Natural killer cell (primary cell): ENCODE measurements at regions not wholly inside any gene's neighbourhood (a gene's known extent, or its start where the extent isn't known, plus 50 kb on each side); places are given as distances from the start of the nearest gene placed in this dataset.

Source experiments
- ATAC-seq, 3 donors: fragments of 150-1000 bp in 2 of 3; fragments of 200-7000 bp in 1 of 3; cut with Tn5 transposase; 1 replicate in 1 of 3; 2 replicates in 2 of 3; pipeline ENCODE4 v1.10.0; 2021; ENCODE audit warnings: mild to moderate bottlenecking in 2 of 3, moderate library complexity in 2 of 3
- DNase-seq, 2 donors: peaks; one replicate each; pipeline versions ENCODE4 v3.0.0 to v3.0.0-alpha.2; 2013 to 2021; ENCODE audit warnings: mixed read lengths in 1 of 2
- H3K27ac ChIP-seq: one replicate; pipeline ENCODE4 v1.5.1; 2013; ENCODE audit warnings: mild to moderate bottlenecking, low read length
- H3K27me3 ChIP-seq: one replicate; pipeline ENCODE4 v1.6.1; 2013; ENCODE audit warnings: low read length; ENCODE audit not compliant: control insufficient read depth, insufficient read depth
- H3K36me3 ChIP-seq: one replicate; pipeline ENCODE4 v1.6.1; 2013; ENCODE audit warnings: low read length; ENCODE audit not compliant: control insufficient read depth, insufficient read depth
- H3K4me1 ChIP-seq: one replicate; pipeline ENCODE4 v1.6.1; 2013; ENCODE audit warnings: low read length; ENCODE audit not compliant: control insufficient read depth, insufficient read depth
- H3K4me3 ChIP-seq: one replicate; pipeline ENCODE4 v1.5.1; 2013; ENCODE audit warnings: low read length
- H3K9me3 ChIP-seq: one replicate; pipeline ENCODE4 v1.6.1; 2013; ENCODE audit warnings: low read length; ENCODE audit not compliant: control insufficient read depth, insufficient read depth
- H3K27ac Mint-ChIP-seq, 2 donors: one replicate each; pipeline ENCODE4 v1.8.0; 2022; ENCODE audit warnings: mild to moderate bottlenecking in 2 of 2, mixed read lengths in 2 of 2, moderate library complexity in 1 of 2
- H3K27me3 Mint-ChIP-seq, 2 donors: one replicate each; pipeline ENCODE4 v1.8.0; 2022; ENCODE audit warnings: low read depth in 2 of 2, mixed read lengths in 2 of 2
- H3K36me3 Mint-ChIP-seq: one replicate; pipeline ENCODE4 v1.8.0; 2022; ENCODE audit warnings: mixed read lengths
- H3K4me1 Mint-ChIP-seq, 2 donors: one replicate each; pipeline ENCODE4 v1.8.0; 2022; ENCODE audit warnings: mixed read lengths in 2 of 2
- H3K4me3 Mint-ChIP-seq: one replicate; pipeline ENCODE4 v1.8.0; 2022; ENCODE audit warnings: mild to moderate bottlenecking, moderate library complexity, mixed read lengths
- H3K9me3 Mint-ChIP-seq, 2 donors: one replicate each; pipeline ENCODE4 v1.8.0; 2022; ENCODE audit warnings: mixed read lengths in 2 of 2
- WGBS: methylation state at CpG from one replicate; pipeline ENCODE4 v1.1.7; 2013; ENCODE audit warnings: missing lambda C conversion rate; ENCODE audit not compliant: insufficient coverage; 5-methylcytosine and 5-hydroxymethylcytosine counted together
- intact Hi-C: fragments of 100-400 bp; cut with micrococcal nuclease; formaldehyde crosslinking; loops from one replicate; pipeline ENCODE4 v1.14.2; 2022
- TF ChIP-seq, protein P1 (sequence below): fragments of 200-600 bp; IDR thresholded peaks from one replicate; pipeline ENCODE4 v1.8.0; 2022; ENCODE audit warnings: antibody characterized with exemption

GRCh38 chr1:98253145-98253544 is 332.3 kb upstream of the DPYD start:
- TF ChIP-seq, protein P1, sequence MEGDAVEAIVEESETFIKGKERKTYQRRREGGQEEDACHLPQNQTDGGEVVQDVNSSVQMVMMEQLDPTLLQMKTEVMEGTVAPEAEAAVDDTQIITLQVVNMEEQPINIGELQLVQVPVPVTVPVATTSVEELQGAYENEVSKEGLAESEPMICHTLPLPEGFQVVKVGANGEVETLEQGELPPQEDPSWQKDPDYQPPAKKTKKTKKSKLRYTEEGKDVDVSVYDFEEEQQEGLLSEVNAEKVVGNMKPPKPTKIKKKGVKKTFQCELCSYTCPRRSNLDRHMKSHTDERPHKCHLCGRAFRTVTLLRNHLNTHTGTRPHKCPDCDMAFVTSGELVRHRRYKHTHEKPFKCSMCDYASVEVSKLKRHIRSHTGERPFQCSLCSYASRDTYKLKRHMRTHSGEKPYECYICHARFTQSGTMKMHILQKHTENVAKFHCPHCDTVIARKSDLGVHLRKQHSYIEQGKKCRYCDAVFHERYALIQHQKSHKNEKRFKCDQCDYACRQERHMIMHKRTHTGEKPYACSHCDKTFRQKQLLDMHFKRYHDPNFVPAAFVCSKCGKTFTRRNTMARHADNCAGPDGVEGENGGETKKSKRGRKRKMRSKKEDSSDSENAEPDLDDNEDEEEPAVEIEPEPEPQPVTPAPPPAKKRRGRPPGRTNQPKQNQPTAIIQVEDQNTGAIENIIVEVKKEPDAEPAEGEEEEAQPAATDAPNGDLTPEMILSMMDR = no peak
- H3K27me3 ChIP-seq = no peaks in the 10 kb centered on the region
- H3K4me1 Mint-ChIP-seq = no peaks in the 10 kb centered on the region
- no peaks in the 10 kb centered on the region for H3K27me3 Mint-ChIP-seq
- no peak overlapping the region for H3K4me3 ChIP-seq
- 96% methylated on average over 3 of the region's 3 CpGs for WGBS
- no peak for ATAC-seq
- H3K9me3 ChIP-seq = no peaks in the 10 kb centered on the region
- no peak overlapping the region for H3K27ac Mint-ChIP-seq
- intact Hi-C loops = no loop called here
- H3K36me3 ChIP-seq = no peaks in the 10 kb centered on the region
- DNase-seq = no peak
- H3K27ac ChIP-seq = no peak overlapping the region
- no peaks in the 10 kb centered on the region for H3K36me3 Mint-ChIP-seq
- H3K4me3 Mint-ChIP-seq = no peak overlapping the region
- peaks cover 2 to 4% of the 10 kb centered on the region in 2 donors for H3K9me3 Mint-ChIP-seq
- no peaks in the 10 kb centered on the region for H3K4me1 ChIP-seq

DNA sequence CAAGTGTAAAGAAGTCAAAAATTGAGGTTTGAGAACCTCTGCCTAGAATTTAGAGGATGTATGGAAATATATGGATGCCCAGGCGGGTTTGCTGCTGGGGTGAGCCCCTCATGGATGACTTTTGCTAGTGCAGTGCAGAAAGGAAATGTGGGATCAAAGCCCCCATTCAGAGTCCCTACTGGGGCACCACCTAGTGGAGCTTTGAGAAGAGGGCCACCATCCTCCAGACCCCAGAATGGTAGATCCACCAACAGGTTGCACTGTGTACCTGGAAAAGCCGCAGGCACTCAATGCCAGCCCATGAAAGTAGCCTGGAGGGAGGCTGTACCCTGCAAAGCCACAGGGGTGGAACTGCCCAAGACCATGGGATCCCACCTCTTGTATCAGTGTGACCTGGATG is 330.7 kb upstream of the DPYD start:
- no peaks in the 10 kb centered on the region for H3K27me3 Mint-ChIP-seq
- H3K4me1 Mint-ChIP-seq = no peaks in the 10 kb centered on the region
- Histone ChIP-seq H3K4me3 (no peak overlapping the region), H3K4me1 (no peaks in the 10 kb centered on the region), H3K27ac (no peak overlapping the region), H3K9me3 (no peaks in the 10 kb centered on the region), H3K36me3 (no peaks in the 10 kb centered on the region), H3K27me3 (no peaks in the 10 kb centered on the region)
- TF ChIP-seq, protein P1 = no peak
- H3K4me3 Mint-ChIP-seq = no peak overlapping the region
- DNase-seq (no peak), ATAC-seq (no peak)
- no peak overlapping the region for H3K27ac Mint-ChIP-seq
- no peaks in the 10 kb centered on the region for H3K36me3 Mint-ChIP-seq
- intact Hi-C loops = no loop called here
- 93% methylated on average over 2 of the region's 2 CpGs for WGBS
- H3K9me3 Mint-ChIP-seq = peaks cover 0 to 4% of the 10 kb centered on the region in 2 donors

DNA sequence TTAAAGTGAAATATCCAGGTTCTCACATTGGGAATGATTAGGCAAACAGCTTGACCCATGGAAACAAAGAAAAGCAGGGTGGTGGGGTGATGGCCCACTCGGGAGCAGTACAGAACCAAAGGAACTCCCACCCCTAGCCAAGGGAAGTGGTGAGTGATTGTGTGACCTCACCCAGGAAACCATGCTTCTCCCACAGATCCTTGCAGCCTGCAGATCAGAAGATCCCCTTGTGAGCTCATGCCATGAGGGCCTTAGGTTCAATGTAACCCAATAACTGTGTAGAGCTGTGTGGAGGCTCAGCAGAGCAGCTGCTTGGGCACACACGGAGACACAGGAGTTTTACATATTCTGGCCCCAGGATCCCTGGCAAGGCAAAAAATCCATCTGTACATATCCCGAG is 311.8 kb upstream of the DPYD start:
- H3K4me3 Mint-ChIP-seq = peak overlapping the region; percentile 82
- intact Hi-C loops = no loop called here
- peaks cover 34% of the 10 kb centered on the region for H3K36me3 Mint-ChIP-seq
- Histone ChIP-seq H3K4me3 (no peak overlapping the region), H3K9me3 (peaks cover 13% of the 10 kb centered on the region), H3K27ac (no peak overlapping the region), H3K36me3 (no peaks in the 10 kb centered on the region), H3K27me3 (no peaks in the 10 kb centered on the region), H3K4me1 (peaks cover 14% of the 10 kb centered on the region)
- ATAC-seq (peak in 2 of 3 donors; percentile 38 to 72), DNase-seq (peak in 1 of 2 donors; percentile 5)
- TF ChIP-seq, protein P1 = no peak
- H3K4me1 Mint-ChIP-seq = peaks cover 34% of the 10 kb centered on the region in 2 donors
- H3K27ac Mint-ChIP-seq = no peak overlapping the region
- WGBS = 80% methylated on average over 2 of the region's 3 CpGs
- H3K27me3 Mint-ChIP-seq = no peaks in the 10 kb centered on the region
- H3K9me3 Mint-ChIP-seq = peaks cover 14 to 20% of the 10 kb centered on the region in 2 donors

- no peaks in the 10 kb centered on the region for H3K4me1 ChIP-seq
- WGBS = 100% methylated on average over 1 of the region's 1 CpG
- intact Hi-C loops = no loop called here
- no peak for ATAC-seq
- H3K36me3 ChIP-seq = no peaks in the 10 kb centered on the region
- DNase-seq = no peak
- no peak overlapping the region for H3K4me3 Mint-ChIP-seq
- peaks cover 9% of the 10 kb centered on the region in 2 donors for H3K27me3 Mint-ChIP-seq
- H3K9me3 ChIP-seq = no peaks in the 10 kb centered on the region
- H3K9me3 Mint-ChIP-seq = no peaks in the 10 kb centered on the region
- H3K36me3 Mint-ChIP-seq = no peaks in the 10 kb centered on the region
- peaks cover 3% of the 10 kb centered on the region in 2 donors for H3K4me1 Mint-ChIP-seq
- TF ChIP-seq, protein P1 = no peak
- no peak overlapping the region for H3K4me3 ChIP-seq
- H3K27me3 ChIP-seq = peaks cover 2% of the 10 kb centered on the region
- no peak overlapping the region for H3K27ac ChIP-seq
- no peak overlapping the region for H3K27ac Mint-ChIP-seq
These were observed 301.9 kb upstream of the DPYD start for GRCh38 chr1:98222706-98223105.
